LNCaP clone FGC (cell line): ENCODE measurements at regions not wholly inside any gene's neighbourhood (a gene's known extent, or its start where the extent isn't known, plus 50 kb on each side); places are given as distances from the start of the nearest gene placed in this dataset.

Experiments
- DNase-seq: peaks from one replicate; pipeline ENCODE4 v3.0.0-alpha.2; 2011; ENCODE audit warnings: low read depth
- H3K4me3 ChIP-seq: 2 replicates; pipeline ENCODE4 v1.5.1; 2011; ENCODE audit warnings: mild to moderate bottlenecking, low read depth, low read length, control low read depth
- TF ChIP-seq, protein P1 (sequence below): IDR thresholded peaks from 2 replicates; pipeline ENCODE4 v1.5.1; 2012; ENCODE audit warnings: mild to moderate bottlenecking; ENCODE audit not compliant: control insufficient read depth, insufficient read depth; ENCODE audit errors: extremely low read depth

DNA sequence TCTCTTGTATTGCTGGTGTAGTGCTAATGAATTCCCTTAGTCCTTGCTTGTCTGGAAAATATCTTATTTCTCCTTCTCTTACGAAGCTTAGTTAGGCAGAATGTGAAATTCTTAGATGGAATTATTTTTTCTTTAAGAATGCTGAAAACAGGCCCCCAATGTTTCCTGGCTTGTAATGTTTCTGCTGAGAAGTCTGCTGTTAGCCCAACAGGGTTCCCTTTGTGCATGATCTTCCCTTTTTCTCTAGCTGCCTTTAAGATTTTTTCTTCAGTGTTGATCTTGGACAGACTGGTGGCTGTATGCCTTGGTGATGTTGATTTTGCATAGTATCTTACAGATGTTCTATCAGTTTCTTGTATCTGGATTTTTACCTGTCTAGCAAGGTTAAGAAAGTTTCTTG is 191.3 kb upstream of the DMRTA1 start:
- H3K4me3 ChIP-seq: no peak overlapping the region
- no peak for DNase-seq
- TF ChIP-seq, protein P1, sequence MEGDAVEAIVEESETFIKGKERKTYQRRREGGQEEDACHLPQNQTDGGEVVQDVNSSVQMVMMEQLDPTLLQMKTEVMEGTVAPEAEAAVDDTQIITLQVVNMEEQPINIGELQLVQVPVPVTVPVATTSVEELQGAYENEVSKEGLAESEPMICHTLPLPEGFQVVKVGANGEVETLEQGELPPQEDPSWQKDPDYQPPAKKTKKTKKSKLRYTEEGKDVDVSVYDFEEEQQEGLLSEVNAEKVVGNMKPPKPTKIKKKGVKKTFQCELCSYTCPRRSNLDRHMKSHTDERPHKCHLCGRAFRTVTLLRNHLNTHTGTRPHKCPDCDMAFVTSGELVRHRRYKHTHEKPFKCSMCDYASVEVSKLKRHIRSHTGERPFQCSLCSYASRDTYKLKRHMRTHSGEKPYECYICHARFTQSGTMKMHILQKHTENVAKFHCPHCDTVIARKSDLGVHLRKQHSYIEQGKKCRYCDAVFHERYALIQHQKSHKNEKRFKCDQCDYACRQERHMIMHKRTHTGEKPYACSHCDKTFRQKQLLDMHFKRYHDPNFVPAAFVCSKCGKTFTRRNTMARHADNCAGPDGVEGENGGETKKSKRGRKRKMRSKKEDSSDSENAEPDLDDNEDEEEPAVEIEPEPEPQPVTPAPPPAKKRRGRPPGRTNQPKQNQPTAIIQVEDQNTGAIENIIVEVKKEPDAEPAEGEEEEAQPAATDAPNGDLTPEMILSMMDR: no peak

DNA sequence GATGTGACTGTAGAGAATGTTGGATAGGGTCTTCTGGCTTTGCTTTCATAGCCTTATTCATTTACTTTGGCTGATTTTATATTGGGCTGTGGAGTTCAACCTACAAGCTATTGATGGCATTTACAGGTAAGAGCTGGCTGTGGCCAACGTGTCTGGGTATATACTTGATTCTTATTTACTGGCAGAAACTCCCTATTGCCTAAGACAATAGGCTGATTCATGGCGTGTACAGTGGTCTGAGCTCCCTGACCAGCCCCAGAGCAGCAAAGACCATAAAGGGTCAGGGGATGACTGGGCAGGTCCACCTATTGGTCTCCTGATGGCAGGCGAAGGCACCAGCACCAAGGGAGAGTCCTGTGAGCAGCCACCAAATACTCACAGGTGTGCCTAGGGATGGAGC is 190.2 kb upstream of the DMRTA1 start:
- TF ChIP-seq, protein P1: no peak
- no peak for DNase-seq
- no peak overlapping the region for H3K4me3 ChIP-seq

DNA sequence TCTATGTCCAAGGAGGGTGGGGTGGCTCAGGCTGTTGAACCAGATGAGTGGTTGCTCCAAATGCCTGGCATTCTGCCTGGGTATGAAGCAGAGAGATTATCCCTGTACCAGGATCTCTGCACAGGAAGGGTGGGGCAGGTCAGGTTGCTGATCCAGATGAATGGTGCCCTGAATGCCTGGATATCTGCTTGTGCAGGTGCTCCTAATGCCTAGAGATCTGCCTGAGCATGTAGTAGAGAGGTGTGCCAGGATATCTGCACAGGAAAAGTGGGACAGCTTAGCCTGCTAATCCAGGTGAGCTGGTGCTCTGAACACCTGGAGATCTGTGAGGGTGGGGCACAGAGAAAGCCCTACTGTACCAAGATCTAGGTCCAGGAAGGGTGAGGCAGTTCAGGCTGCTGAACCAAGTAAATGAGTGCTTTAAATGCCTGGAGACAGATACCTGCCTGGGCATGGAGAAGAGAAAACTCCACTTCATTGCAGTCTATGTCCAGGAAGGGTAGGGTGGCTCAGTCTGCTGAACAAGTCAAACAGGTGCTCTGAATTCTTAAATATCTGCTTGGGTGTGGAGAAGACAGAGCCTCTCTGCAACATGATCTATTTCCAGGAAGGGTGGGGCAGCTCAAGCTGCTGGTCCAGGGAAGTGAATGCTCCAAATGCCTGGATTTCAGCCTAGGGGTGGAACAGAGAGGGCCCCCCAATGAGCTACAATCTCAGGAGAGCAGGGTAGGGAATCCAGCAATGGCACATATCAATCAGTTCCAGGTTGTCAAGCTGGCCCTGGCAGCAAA is 189.4 kb upstream of the DMRTA1 start:
- DNase-seq: no peak
- no peak overlapping the region for H3K4me3 ChIP-seq
- TF ChIP-seq, protein P1: no peak

DNA sequence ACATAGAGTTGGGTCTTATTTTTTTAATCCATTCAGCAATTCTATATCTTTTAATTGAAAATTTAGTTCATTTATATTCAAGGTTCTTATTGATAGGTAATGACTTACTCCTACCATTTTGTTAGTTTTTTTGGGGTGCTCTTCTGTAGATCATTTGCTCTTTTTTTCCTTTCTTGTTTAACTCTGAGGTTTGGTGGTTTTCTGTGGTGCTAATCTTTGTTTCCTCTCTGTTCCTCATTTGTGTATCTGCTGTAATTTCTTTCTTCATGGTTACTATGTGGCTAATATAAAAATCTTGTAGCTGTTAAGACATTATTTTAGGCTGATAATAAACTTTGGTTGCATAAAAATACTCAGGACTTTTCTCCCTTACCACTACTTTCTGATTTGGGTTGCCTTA is 181.6 kb upstream of the DMRTA1 start:
- TF ChIP-seq, protein P1: no peak
- DNase-seq: no peak

DNA sequence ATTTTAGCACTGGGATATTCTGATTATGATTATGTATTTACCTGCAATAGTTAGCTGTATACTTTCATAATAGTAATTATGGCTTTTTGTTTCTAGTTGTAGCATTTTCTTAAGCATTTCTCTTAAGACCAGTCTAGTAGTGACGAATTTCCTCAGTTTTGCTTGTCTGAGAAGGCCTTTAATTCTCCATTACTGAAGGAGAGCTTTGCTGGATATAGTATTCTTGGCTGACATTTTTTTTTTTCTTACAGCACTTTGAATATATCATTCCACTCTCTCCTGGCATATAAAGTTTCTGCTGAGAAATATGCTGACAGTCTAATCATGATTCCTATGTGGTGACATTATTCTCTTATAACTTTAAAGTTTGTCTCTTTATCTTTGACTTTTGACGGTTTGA is 181.1 kb upstream of the DMRTA1 start:
- no peak overlapping the region for H3K4me3 ChIP-seq
- DNase-seq: no peak
- TF ChIP-seq, protein P1: no peak

More for the DNA sequence above, 181.6 kb upstream of the DMRTA1 start:
- H3K4me3 ChIP-seq: no peak overlapping the region

DNA sequence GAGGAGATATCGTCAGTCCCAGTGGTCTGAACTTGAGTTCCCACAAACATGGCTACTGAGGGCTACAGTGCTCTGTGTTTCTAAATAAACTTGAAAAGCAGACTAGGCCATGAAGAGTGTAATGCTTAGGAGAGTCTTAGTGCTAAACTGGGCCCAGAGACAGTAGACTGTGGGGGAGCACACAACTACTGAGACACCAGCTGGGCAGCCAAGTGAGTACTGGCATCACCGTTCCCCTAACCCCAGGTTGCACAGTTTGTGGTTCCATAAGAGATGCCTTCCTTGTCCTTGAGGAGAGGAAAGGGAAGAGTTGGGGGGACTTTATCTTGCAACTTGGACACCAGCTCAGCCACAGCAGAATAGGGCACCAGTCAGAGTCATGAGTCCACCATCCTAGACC is 172.1 kb upstream of the DMRTA1 start:
- no peak for DNase-seq
- no peak overlapping the region for H3K4me3 ChIP-seq
- TF ChIP-seq, protein P1: no peak

DNA sequence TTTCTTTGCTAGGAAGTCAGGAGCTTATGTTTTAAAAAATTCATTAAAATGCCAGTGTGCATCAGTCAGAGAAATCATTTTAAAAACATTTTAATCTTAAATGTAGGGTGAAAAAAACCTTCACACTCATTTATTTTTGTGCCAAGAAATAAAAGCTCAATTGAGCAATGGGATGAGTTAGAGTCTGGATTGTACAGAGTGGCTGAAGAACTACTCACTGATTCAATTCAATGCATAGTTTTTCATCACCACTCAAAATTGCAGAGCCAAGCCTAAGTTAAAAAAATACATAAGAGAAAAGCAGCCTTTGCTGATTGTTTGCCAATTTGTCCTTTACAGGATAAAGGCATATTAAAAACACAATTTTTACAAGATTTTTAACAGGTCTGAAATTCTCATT is 168.2 kb upstream of the DMRTA1 start:
- H3K4me3 ChIP-seq: no peak overlapping the region
- DNase-seq: no peak
- TF ChIP-seq, protein P1: no peak
